HG03159 (cell line): ENCODE measurements at regions not wholly inside any gene's neighbourhood (a gene's known extent, or its start where the extent isn't known, plus 50 kb on each side); places are given as distances from the start of the nearest gene placed in this dataset.
A peak's percentile ranks its signal among the peaks of the same experiment; 100 is the strongest.
"Not testable (repeated sequence)": the region's sequence is repeated elsewhere in the genome, so short reads cannot be mapped to it uniquely, and the experiment has no call there.

ENCODE experiments used
- ATAC-seq: cut with Tn5 transposase; IDR thresholded peaks from one replicate; pipeline ENCODE4 v1.9.1; 2021; ENCODE audit warnings: mild to moderate bottlenecking, moderate library complexity; ENCODE audit not compliant: unreplicated experiment

GRCh38 chr2:163974766-163975165, 239.0 kb upstream of the FIGN start:
- ATAC-seq, result no peak

DNA sequence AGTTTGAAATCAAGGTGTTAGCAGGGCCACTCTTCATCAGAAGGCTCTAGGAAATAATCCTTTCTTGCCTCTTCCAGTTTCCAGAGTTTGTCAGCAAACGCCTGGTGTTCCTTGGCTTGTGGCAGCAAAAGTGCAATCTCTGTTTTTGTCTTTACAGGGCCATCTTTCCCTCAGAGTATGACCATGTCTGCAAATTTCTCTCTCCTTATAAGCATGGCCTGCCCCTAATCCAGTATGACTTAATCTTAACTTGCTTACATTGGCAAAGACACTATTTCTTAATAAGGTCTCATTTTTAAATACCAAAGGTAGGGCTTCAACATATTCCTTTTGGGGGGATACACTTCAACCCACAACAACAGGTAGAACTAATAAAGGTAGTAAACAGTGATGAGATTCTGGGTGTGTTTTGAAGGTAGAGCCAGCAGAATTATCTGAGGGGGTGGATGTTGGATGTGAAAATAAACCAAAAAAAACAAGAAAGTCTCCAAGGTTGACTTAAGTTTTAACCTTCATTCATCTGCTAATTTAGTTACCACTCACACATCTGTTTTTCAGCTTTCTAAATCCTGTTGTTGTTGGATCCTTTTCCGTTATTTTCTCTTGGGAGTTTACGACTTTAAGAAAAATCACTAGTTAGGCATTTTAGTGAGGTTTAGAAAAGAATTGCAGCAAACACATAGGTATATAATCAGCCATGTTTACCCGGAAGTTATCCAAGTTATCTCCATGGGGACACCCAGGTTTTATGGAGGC, 234.4 kb upstream of the FIGN start:
- no peak for ATAC-seq

DNA sequence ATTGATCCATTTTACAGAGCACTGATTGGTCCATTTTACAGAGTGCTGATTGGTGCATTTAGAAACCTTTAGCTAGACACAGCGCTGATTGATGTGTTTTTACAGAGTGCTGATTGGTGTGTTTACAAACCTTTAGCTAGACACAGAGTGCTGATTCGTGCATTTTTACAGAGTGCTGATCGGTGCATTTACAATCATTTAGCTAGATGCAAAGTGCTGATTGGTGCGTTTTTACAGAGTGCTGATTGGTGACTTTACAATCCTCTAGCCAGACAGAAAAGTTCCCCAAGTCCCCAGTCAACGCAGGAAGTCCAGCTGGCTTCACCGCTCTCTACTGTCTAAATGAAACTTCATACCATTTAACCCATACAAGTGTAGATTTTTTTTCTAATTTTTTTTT, 228.5 kb upstream of the FIGN start:
- not testable (repeated sequence) for ATAC-seq

DNA sequence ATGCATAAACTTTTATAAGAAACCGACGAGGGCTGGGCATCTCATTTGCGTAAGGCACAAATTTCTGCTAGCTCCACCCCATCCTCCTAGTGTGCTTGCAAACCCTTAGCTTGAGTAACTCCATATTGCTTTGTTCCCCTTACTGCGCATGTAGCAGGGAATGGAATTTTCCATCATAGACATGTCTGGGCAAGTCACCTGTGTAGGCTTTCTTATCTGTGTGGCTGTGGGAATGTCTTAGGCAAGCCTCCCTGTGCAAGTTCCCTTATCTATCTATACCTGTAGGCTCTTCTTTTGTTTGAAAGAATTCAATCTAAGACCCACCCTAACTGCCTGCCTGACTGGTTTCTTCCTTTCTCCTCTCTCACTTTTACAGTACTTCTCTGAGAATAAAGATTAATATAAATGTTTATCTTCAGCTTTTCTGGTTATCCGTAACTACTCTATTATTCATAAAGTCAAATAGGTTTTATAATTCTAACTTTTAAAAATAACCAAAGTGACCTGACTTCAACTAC, 217.6 kb upstream of the FIGN start:
- no peak for ATAC-seq

DNA sequence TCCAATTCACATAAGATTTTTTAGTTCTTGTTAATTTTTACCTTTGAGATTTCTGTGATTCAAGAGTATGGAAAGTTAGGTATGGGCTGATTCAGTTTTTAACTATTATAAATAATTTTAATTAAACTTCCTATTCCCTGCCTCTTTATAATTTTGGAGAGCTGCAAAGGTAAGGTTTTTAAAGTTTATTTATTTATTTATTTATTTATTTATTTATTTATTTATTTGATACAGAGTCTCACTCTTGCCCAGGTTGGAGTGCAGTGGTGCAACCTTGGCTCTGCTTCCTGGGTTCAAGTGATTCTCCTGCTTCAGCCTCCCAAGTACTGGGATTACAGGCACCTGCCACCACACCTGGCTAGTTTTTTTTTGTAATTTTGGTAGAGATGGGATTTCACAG, 215.5 kb upstream of the FIGN start:
- ATAC-seq, result no peak

DNA sequence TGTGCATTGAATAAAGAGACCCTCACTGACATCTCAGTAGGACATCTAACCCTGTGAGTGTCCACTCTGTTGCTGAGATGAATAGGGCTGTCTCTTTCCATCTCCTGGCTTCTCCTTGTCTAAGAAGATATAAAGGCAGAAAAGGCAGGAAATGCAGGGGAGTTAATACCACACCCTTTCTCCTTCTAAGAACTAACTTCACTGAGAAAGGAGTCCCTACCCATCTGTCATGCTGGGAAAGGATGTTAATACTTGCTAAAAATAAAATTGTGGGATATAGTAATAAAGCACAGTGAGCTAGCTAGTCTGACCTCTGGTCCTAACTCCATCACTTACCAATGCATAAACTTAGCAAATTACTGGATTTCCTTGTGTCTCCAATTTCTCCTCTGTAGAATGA, 213.9 kb upstream of the FIGN start:
- no peak for ATAC-seq

GRCh38 chr2:163944347-163944737, 208.5 kb upstream of the FIGN start:
- no peak for ATAC-seq

DNA sequence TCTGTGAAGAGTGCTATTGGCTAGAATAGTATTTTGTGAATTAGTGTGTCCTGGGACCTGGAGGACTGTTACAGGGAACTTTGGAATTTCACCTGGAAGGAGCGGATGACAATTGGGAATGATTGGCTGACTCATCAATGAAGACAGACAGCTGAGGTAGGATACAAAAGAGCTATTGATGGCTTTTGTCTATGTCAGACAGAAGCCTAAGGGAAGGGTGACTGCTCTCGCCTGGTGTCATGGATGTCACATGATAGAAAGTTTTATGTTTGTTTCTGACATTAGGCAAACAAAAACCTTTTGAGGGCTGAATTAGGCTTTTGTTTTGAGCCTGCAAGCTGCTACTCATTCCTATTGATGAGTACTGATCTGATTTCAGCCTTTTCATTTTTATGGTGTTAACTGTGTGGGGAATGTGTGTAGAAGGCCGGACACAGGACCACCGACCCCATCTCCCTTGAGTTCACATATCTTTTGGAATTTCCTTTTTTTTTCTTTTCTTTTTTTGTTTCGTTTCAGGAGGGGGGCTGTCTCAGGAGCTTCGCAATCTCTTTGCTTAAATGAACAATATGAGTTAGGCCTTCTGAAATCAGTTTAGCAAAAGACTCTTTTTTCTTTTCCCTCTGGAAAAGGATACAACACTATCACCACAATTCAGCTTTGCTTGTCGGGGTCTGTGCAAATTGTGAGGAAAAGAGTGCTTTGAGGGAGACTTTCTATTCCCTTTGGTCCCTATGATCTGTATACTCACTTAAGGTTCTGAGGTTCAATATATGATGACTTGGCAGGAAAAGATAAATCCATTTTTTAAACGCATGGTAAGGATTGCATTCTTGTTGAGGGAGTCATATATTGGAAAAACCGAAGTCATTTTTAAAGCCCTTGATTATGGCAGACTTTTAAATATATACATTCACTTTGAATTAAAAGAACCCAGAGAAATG, 207.9 kb upstream of the FIGN start:
- ATAC-seq, result no peak

- no peak for ATAC-seq
Observed at GRCh38 chr2:163934131-163934530, 198.3 kb upstream of the FIGN start.

GRCh38 chr2:163919717-163920116, 183.9 kb upstream of the FIGN start:
- ATAC-seq, result no peak

DNA sequence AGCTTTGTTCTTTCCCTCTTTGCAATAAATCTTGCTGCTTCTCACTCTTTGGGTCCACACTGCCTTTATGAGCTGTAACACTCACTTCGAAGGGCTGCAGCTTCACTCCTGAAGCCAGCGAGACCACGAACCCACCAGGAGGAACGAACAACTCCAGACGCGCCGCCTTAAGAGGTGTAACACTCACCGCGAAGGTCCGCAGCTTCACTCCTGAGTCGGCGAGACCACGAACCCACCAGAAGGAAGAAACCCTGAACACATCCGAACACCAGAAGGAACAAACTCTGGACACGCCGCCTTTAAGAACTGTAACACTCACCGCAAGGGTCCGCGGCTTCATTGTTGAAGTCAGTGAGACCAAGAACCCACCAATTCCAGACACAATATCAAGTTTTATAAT, 178.7 kb upstream of the FIGN start:
- not testable (repeated sequence) for ATAC-seq

DNA sequence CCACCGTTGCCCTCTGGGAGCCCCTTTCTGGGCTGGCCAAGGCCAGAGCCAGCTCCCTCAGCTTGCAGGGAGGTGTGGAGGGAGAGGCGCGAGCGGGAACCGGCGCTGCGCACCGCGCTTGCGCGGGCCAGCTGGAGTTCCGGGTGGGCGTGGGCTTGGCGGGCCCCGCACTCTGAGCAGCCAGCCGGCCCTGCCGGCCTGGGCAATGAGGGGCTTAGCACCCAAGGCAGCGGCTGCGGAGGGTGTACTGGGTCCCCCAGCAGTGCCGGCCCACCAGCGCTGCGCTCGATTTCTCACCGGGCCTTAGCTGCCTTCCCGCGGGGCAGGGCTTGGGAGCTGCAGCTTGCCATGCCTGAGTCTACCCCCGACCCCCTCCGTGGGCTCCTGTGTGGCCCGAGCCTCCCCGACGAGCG, 177.7 kb upstream of the FIGN start:
- not testable (repeated sequence) for ATAC-seq

DNA sequence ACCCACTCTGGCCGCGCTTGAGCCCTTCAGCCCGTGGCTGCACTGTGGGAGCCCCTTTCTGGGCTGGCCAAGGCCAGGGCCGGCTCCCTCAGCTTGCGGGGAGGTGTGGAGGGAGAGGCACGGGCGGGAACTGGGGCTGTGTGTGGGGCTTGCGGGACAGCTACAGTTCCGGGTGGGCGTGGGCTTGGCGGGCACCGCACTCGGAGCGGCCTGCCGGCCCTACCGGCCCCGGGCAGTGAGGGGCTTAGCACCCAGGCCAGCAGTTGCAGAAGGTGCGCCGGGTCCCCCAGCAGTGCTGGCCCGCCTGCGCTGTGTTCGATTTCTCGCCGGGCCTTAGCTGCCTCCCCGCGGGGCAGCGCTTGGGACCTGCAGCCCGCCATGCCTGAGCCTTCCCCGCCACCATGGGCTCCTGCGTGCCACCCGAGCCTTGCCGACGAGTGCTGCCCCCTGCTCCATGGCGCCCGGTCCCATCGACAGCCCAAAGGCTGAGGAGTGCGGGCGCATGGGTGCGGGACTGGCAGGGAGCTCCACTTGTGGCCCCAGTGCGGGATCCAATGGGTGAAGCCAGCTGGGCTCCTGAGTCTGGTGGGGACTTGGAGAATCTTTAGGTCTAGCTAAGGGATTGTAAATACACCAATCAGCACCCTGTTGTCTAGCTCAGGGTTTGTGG, 173.7 kb upstream of the FIGN start:
- ATAC-seq, result no peak

DNA sequence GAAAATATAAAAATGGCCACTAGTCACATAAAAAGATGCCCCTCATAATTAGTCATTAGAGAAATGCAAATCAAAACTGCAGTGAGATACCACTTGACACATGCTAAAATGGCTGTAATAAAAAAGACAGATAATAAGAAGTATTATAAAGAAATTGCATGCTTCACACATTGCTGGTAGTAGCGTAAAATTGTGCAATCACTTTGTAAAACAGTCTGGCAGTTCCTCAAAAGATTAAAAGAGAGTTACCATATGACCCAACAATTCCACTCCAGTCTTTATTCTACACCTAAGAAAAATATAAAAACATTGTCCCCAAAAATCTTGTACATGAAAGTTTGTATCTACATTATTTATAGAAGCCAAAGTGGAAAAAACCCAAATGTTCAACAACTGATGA, 170.6 kb upstream of the FIGN start:
- no peak for ATAC-seq

DNA sequence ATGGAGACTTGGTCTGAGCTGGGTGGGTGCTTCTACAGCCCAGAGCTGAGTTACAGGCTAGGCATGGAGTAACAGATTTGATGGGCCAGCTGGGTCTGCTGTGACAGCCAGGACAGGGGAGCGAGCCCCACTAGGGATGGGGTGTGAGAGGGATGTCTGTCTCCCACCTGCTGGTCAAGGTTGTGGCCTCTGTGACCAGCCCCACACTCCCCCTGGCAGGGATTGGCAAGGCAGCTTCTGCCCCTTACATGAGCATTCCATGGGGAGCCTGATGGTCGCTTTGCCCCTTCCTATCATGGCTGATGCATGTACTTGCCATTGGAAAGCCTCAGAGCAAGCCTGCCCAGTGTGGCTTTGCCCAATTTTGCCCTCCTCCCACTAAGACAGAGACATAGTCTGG, 162.0 kb upstream of the FIGN start:
- ATAC-seq, result no peak

GRCh38 chr2:163893444-163893843, 157.6 kb upstream of the FIGN start:
- ATAC-seq, result not testable (repeated sequence)

- ATAC-seq, result no peak
Observed at GRCh38 chr2:163888591-163888990, 152.8 kb upstream of the FIGN start.

DNA sequence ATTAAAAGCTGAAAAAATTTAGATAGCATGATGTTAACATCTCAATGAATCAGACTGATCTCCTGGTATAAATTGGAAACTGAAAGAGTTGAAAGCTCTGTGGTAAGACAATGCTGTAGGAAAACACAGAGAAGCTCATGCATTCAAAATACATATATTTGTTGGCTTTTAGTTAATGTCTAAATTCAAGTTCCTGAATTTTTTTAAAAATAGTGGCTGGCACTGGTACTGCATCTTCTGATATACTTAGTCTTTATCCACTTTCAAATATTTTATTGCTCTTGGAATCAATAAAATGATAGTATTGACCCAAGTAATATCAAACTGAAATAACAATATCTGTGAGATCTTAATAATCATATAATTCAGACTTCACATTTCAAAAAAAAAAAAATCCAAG, 151.4 kb upstream of the FIGN start:
- ATAC-seq, result no peak

DNA sequence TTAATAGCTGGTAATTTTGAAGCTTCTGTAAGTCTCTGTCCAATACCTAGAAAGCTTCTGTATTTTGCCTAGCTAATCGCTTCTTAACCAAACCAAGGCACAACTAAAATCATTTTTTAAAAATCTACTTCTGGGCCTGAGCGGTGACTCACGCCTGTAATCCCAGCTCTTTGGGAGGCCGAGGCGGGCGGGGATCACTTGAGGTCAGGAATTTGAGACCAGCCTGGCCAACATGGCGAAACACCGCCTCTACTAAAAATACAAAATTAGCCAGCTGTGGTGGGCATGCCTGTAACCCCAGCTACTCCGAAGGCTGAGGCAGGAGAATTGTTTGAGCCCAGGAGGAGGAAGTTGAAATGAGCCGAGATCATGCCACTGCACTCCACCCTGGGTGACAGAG, 148.6 kb upstream of the FIGN start:
- no peak for ATAC-seq

DNA sequence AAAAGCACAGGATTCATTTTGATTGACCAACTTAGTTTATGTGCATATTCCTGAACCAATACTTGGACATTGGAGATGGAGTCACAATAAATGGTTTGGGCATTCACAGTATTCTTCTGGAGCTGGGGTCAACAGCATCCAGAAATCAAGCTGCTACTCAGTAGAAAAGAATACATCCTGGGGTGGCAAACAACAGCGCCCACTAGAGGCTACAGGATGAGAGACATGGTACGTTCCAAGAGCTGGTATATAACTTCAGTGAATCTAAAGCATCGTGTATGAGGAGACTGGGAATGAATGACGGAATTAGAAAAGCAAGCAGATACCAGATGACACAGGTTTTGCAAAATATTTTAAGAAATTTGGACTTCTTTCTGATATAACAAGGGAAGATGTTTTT, 142.9 kb upstream of the FIGN start:
- ATAC-seq, result peak; percentile 73

GRCh38 chr2:163877316-163877715, 141.5 kb upstream of the FIGN start:
- ATAC-seq, result no peak
